ENCODE measurements at regions not wholly inside any gene's neighbourhood (a gene's known extent, or its start where the extent isn't known, plus 50 kb on each side); places are given as distances from the start of the nearest gene placed in this dataset.

- Histone ChIP-seq H3K27me3 (no peaks in the 10 kb centered on the region), H3K36me3 (no peaks in the 10 kb centered on the region), H3K4me1 (ENCODE audit: insufficient read depth) (no peaks in the 10 kb centered on the region), H3K9me3 (no peaks in the 10 kb centered on the region), H3K4me3 (no peak overlapping the region), H3K27ac (no peak overlapping the region)
- no peak for DNase-seq
- TF ChIP-seq POLR2A (IDR thresholded peaks at IDR 0.05) (no peak), EP300 (IDR thresholded peaks at IDR 0.05) (no peak), CTCF (IDR thresholded peaks at IDR 0.05) (no peak)
- intact Hi-C loops (cut with DNase I): no loop called here
Observed at GRCh38 chr13:99703908-99704307, 202.6 kb downstream of the TM9SF2 start.

- DNase-seq: no peak
- Histone ChIP-seq H3K36me3 (no peaks in the 10 kb centered on the region), H3K27ac (no peak overlapping the region), H3K9me3 (no peaks in the 10 kb centered on the region), H3K27me3 (no peaks in the 10 kb centered on the region), H3K4me3 (no peak overlapping the region), H3K4me1 (ENCODE audit: insufficient read depth) (no peaks in the 10 kb centered on the region)
- TF ChIP-seq CTCF (IDR thresholded peaks at IDR 0.05) (no peak), POLR2A (IDR thresholded peaks at IDR 0.05) (no peak), EP300 (IDR thresholded peaks at IDR 0.05) (no peak)
- 82 to 85% (median 83%) methylated on average over 9 of the region's 9 CpGs for WGBS, 3 donors
- intact Hi-C loops (cut with DNase I): no loop called here
Observed at GRCh38 chr13:99702687-99703319, 201.5 kb downstream of the TM9SF2 start.

GRCh38 chr13:99700468-99700867 is 199.2 kb downstream of the TM9SF2 start:
- Histone ChIP-seq H3K9me3 (no peaks in the 10 kb centered on the region), H3K4me1 (ENCODE audit: insufficient read depth) (no peaks in the 10 kb centered on the region), H3K27me3 (no peaks in the 10 kb centered on the region), H3K27ac (no peak overlapping the region), H3K36me3 (no peaks in the 10 kb centered on the region), H3K4me3 (no peak overlapping the region)
- intact Hi-C loops (cut with DNase I): no loop called here
- TF ChIP-seq EP300 (IDR thresholded peaks at IDR 0.05) (no peak), CTCF (IDR thresholded peaks at IDR 0.05) (no peak), POLR2A (IDR thresholded peaks at IDR 0.05) (no peak)
- DNase-seq: no peak
- 87 to 92% (median 88%) methylated on average over 7 of the region's 7 CpGs for WGBS, 3 donors

GRCh38 chr13:99698816-99699099 is 197.5 kb downstream of the TM9SF2 start:
- no peak for DNase-seq
- intact Hi-C loops (cut with DNase I): no loop called here
- H3K36me3 ChIP-seq: no peaks in the 10 kb centered on the region
- H3K27me3 ChIP-seq: no peaks in the 10 kb centered on the region
- H3K27ac ChIP-seq: no peak overlapping the region
- TF ChIP-seq CTCF (IDR thresholded peaks at IDR 0.05): no peak
- TF ChIP-seq EP300 (IDR thresholded peaks at IDR 0.05): no peak
- TF ChIP-seq POLR2A (IDR thresholded peaks at IDR 0.05): no peak
- H3K9me3 ChIP-seq: no peaks in the 10 kb centered on the region
- H3K4me3 ChIP-seq: no peak overlapping the region
- no peaks in the 10 kb centered on the region for H3K4me1 ChIP-seq (ENCODE audit: insufficient read depth)
- WGBS, 3 donors: 79 to 84% (median 82%) methylated on average over 3 of the region's 3 CpGs
